ENCODE measurements at regions not wholly inside any gene's neighbourhood (a gene's known extent, or its start where the extent isn't known, plus 50 kb on each side); places are given as distances from the start of the nearest gene placed in this dataset.
"Not testable (repeated sequence)": the region's sequence is repeated elsewhere in the genome, so short reads cannot be mapped to it uniquely, and the experiment has no call there.

GRCh38 chr12:131497966-131498365 is 212.9 kb upstream of the SFSWAP start:
- no peak for DNase-seq

- DNase-seq: no peak
Observed at GRCh38 chr12:131499160-131499863, 211.6 kb upstream of the SFSWAP start.

DNA sequence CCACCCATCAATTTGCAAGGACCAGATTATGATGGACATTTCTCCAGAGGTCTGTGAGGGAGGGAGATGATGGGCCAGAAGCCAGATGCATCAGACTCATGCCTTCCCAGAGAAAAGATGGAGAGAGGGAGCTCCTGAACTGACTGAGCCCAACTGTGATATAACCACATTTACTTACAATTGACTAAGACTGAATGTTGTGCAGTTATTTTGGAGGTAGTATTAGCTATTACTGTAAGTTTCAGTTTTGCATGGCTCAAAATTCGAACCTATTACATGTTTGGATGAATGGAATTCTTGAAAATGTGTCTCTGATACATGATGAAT is 211.1 kb upstream of the SFSWAP start:
- DNase-seq: no peak

GRCh38 chr12:131500564-131500963 is 210.3 kb upstream of the SFSWAP start:
- DNase-seq: no peak

- DNase-seq: no peak
Observed at GRCh38 chr12:131505561-131505960, 205.3 kb upstream of the SFSWAP start.

DNA sequence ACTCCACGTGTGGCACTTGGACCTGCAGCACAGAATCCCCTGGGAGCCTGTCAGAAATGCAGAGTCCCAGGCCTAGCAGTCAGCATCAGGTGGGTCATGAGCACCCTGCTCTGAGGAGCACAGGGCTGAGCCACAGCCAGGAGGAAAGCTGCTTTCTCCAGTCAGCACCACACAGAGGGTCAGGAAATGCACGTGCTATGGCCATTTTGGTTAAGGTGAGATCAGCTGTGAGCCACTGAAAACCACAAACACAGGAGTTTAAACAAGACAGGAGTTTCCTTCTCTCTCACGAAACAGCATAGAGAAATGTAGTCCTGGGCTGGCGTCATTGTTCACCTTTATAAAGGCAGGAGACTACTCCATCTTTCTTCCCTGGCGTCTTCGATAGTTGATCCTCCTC is 204.5 kb upstream of the SFSWAP start:
- DNase-seq: no peak

- DNase-seq: peak; percentile 18
Observed at GRCh38 chr12:131507094-131507493, 203.8 kb upstream of the SFSWAP start.

DNA sequence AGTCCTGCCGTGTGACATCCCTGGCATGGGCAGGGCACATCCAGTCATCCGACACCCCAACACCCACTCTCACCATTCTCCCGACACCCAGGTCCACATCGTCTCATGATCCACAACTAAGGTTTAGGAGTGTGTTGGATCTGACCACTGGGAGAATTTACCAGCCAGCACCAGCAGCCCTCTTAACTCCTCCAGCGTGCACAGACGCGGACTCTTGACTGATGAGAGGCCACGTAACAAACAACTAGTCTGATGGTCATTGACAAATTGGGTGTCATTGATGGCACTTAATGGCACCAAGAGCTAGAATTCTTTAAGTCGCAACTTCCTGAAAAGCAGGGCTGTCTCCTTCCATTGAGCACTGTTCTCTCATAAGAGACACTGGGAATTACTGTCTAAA is 203.0 kb upstream of the SFSWAP start:
- no peak for DNase-seq

DNA sequence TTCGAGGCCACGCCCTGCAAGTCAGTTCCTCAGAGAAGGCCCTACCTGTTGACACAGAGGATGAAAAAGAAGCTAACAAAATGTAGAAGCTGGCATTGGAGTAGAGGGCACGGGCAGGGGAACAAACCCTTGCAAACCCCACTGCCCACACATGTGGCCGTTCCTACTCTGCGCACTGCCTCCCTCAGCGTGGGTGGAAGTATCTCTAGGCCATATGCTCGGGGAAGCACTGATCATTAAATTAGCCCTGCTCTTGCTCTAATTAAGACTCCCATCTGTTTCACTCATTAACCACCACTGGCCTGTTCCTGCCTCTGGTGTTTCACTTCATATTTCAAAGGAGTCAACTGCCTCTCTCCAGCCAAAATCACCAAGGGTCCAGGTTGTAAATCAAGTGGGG is 201.2 kb upstream of the SFSWAP start:
- DNase-seq: no peak

DNA sequence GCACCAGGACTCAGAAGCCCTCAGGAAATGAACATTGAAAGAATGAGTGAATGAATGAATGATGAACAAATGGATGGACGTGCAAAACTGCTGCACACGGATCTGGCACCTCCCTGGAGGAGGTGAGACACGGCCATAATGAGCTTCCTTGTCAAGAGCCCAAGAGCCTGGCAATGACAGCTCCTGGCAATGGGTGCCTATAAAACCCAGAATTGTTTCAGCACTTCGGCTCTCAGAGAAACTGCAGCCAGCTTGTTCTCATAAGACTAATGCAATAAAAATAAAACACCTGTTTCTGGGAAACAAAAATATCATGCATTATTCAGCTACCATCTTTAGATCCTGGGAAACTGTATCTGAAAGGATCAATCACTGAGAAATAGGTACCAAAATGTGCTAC is 200.5 kb upstream of the SFSWAP start:
- no peak for DNase-seq

DNA sequence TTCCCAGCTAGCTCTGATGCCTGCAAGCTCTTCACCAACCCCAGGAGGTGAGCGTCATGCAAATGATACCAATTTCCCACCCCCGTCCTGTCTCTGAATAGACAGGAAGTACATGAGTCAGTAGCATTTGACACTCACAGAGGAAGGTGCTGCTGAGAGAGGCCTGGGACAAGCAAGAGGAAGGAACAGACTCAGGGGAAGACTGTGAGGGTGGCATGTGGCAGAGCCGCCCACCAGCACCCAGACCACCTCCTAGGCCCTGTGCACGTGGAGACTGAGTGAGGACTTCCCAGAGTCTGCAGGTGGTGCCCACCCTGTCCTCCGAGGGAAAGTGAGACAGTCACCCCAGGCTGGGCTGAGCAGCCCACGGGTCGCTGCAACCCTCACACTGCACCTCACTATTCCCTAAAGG is 199.5 kb upstream of the SFSWAP start:
- no peak for DNase-seq

GRCh38 chr12:131511803-131512561 is 198.9 kb upstream of the SFSWAP start:
- DNase-seq: no peak

GRCh38 chr12:131513606-131514005 is 197.3 kb upstream of the SFSWAP start:
- DNase-seq: no peak

GRCh38 chr12:131520553-131520952 is 190.3 kb upstream of the SFSWAP start:
- DNase-seq: not testable (repeated sequence)

GRCh38 chr12:131521326-131521725 is 189.6 kb upstream of the SFSWAP start:
- no peak for DNase-seq

DNA sequence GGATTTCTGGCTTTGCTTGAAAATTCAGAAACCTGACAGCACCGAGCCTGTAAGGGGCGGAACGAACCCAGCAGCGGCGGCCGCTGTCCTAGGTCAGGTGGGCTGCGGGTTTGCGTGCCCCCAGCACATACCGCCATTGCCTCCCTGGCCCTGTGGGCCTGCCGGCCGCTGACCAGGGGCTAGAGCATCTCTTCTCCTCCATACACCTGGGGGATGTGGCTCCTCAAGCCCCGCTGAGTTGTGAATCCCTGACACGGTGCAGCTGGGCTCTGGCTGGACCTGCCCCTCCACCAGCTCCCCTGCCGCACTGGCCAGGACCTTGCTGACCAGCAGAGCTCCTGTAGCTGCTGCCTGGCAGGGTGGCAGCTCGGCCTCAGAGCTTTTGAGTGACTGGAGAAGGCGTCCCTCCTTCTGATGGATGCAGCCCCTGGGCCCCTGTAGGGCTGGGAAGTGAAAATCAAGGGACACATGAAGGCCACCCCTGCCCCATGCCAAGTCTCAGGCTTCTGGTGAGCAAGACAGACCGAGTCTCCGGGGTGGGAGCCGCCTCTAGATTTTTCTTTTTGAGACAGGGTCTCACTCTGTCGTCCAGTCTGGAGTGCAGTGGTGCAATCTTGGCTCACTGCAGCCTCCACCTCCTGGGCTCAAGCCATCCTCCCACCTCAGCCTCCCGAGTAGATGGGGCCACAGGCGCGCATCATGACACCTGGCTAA is 184.9 kb upstream of the SFSWAP start:
- DNase-seq: no peak

DNA sequence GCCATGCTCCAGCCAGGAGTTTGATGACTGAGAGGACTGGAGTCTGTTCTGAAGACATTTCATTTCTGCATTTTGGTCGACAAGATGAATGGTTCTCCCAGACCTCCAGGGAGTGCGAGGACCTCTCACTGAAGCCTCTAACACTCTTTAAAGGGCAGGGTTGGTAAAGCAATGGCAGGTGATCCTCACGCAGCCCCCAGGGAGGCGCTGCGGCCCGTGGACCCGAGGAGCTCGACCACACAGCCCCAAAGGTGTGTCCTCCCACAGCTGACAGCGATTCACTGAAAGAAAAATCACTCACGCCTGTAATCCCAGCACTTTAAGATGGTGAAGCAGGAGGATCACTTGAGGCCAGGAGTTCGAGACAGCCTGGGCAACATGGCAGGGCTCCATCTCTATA is 183.8 kb upstream of the SFSWAP start:
- DNase-seq: no peak

DNA sequence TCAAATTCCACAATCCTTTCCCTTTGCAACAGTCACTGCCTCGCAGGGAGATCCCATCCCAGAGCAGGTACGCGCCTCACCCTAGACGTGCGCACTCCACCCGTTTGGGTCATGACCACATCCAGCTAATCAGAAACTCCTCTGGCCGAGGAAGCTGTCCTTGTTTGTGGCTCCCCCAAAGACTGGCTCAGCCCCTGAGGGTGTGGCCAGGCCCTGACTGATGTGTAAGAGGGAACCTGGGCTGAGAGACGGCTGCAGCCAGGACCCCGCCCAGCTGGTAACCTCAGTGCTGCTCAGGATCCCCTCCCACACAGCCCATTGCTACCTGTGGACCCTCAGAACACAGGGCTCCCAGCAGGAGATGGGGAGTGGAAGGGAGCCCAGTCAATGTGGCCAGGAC is 183.2 kb upstream of the SFSWAP start:
- no peak for DNase-seq

GRCh38 chr12:131528144-131528543 is 182.7 kb upstream of the SFSWAP start:
- DNase-seq: no peak

- no peak for DNase-seq
Observed at GRCh38 chr12:131528667-131529066, 182.2 kb upstream of the SFSWAP start.

GRCh38 chr12:131529196-131530040 is 181.5 kb upstream of the SFSWAP start:
- no peak for DNase-seq

DNA sequence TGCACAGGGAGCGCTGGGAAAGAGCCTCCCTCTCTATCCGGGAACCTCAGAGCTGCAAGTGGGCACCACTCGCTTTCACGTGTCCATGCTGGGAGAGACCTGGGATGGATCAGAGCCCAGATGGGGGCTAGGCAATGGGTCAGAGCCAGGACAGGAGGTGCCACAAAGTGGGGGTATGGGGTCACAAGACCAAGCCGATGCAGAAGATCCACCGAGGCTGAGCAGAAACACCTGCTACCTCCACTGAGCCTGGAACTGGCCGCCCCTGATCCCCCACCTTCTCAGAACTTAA is 180.9 kb upstream of the SFSWAP start:
- no peak for DNase-seq

- DNase-seq: no peak
Observed at GRCh38 chr12:131530422-131530821, 180.5 kb upstream of the SFSWAP start.

Data from eye (tissue), 1 donor.